ENCODE measurements at regions not wholly inside any gene's neighbourhood (a gene's known extent, or its start where the extent isn't known, plus 50 kb on each side); places are given as distances from the start of the nearest gene placed in this dataset.
"Not testable (repeated sequence)": the region's sequence is repeated elsewhere in the genome, so short reads cannot be mapped to it uniquely, and the experiment has no call there.

DNA sequence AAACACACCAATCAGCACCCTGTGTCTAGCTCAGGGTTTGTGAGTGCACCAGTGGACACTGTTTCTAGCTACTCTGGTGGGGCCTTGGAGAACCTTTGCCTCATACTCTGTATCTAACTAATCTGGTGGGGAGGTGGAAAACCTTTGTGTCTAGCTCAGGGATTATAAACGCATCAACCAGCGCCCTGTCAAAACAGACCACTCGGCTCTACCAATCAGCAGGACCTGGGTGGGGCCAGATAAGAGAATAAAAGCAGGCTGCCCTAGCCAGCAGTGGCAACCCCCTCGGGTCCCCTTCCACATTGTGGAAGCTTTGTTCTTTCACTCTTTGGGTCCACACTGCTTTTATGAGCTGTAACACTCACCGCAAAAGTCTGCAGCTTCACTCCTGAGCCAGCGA lies 121.8 kb downstream of the FSCB start:
- TF ChIP-seq, protein P1, sequence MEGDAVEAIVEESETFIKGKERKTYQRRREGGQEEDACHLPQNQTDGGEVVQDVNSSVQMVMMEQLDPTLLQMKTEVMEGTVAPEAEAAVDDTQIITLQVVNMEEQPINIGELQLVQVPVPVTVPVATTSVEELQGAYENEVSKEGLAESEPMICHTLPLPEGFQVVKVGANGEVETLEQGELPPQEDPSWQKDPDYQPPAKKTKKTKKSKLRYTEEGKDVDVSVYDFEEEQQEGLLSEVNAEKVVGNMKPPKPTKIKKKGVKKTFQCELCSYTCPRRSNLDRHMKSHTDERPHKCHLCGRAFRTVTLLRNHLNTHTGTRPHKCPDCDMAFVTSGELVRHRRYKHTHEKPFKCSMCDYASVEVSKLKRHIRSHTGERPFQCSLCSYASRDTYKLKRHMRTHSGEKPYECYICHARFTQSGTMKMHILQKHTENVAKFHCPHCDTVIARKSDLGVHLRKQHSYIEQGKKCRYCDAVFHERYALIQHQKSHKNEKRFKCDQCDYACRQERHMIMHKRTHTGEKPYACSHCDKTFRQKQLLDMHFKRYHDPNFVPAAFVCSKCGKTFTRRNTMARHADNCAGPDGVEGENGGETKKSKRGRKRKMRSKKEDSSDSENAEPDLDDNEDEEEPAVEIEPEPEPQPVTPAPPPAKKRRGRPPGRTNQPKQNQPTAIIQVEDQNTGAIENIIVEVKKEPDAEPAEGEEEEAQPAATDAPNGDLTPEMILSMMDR (IDR thresholded peaks at IDR 0.05), result not testable (repeated sequence)
- not testable (repeated sequence) for TF ChIP-seq POLR2A, EP300 (IDR thresholded peaks at IDR 0.05)

All from gastroesophageal sphincter (tissue), 3 donors.